LoVo (cell line): ENCODE measurements at regions not wholly inside any gene's neighbourhood (a gene's known extent, or its start where the extent isn't known, plus 50 kb on each side); places are given as distances from the start of the nearest gene placed in this dataset.

Source experiments
- DNase-seq: peaks from one replicate; pipeline ENCODE4 v3.0.0-alpha.2; 2016; ENCODE audit warnings: low spot score

GRCh38 chr7:16232273-16232672, 189.1 kb downstream of the CRPPA start:
- DNase-seq: no peak

- DNase-seq: no peak
Observed at GRCh38 chr7:16223963-16224707, 197.2 kb downstream of the CRPPA start.

- peak; percentile 31 for DNase-seq
Observed at GRCh38 chr7:16212610-16213009, 208.7 kb downstream of the CRPPA start.

- DNase-seq: no peak
Observed at GRCh38 chr7:16212032-16212431, 209.3 kb downstream of the CRPPA start.

- DNase-seq: no peak
Observed at GRCh38 chr7:16211402-16211925, 209.9 kb downstream of the CRPPA start.

- no peak for DNase-seq
Observed at GRCh38 chr7:16210171-16210570, 211.2 kb downstream of the CRPPA start.

- no peak for DNase-seq
Observed at GRCh38 chr7:16207321-16207720, 214.0 kb downstream of the CRPPA start.

- DNase-seq: no peak
Observed at GRCh38 chr7:16205466-16205865, 215.9 kb downstream of the CRPPA start.

- no peak for DNase-seq
Observed at GRCh38 chr7:16204953-16205352, 216.4 kb downstream of the CRPPA start.

GRCh38 chr7:16203065-16203464, 218.3 kb downstream of the CRPPA start:
- DNase-seq: peak; percentile 60

- no peak for DNase-seq
Observed at GRCh38 chr7:16202303-16202702, 219.0 kb downstream of the CRPPA start.

- DNase-seq: no peak
Observed at GRCh38 chr7:16200591-16200990, 220.7 kb downstream of the CRPPA start.

- DNase-seq: no peak
Observed at GRCh38 chr7:16193631-16194030, 227.7 kb downstream of the CRPPA start.

GRCh38 chr7:16189026-16189715, 232.2 kb downstream of the CRPPA start:
- no peak for DNase-seq

GRCh38 chr7:16187131-16187530, 234.2 kb downstream of the CRPPA start:
- no peak for DNase-seq

- DNase-seq: no peak
Observed at GRCh38 chr7:16178585-16178984, 242.8 kb downstream of the CRPPA start.

- DNase-seq: no peak
Observed at GRCh38 chr7:16178092-16178491, 243.2 kb downstream of the CRPPA start.

- no peak for DNase-seq
Observed at GRCh38 chr7:16174253-16174652, 247.1 kb downstream of the CRPPA start.

- DNase-seq: no peak
Observed at GRCh38 chr7:16172366-16172765, 249.0 kb downstream of the CRPPA start.

GRCh38 chr7:16171928-16172327, 249.4 kb downstream of the CRPPA start:
- no peak for DNase-seq

GRCh38 chr7:16170671-16171070, 250.7 kb downstream of the CRPPA start:
- DNase-seq: no peak

- no peak for DNase-seq
Observed at GRCh38 chr7:16169537-16169936, 251.8 kb downstream of the CRPPA start.

GRCh38 chr7:16167526-16167925, 253.8 kb downstream of the CRPPA start:
- no peak for DNase-seq
